Spleen (tissue), 7 donors: ENCODE measurements at regions not wholly inside any gene's neighbourhood (a gene's known extent, or its start where the extent isn't known, plus 50 kb on each side); places are given as distances from the start of the nearest gene placed in this dataset.

Experiments used
- CTCF ChIP-seq, 11 experiments: fragments of 200-600 bp in 7 of 11; fragments of 450-650 bp in 4 of 11; sonication (generic) in 4 of 11; IDR thresholded peaks in 8 of 11; conservative IDR thresholded peaks in 3 of 11; 1 replicate in 7 of 11; 2 replicates in 4 of 11; pipeline versions ENCODE4 v1.4.0 to v1.8.0; 2016 to 2021; ENCODE audit warnings: antibody characterized with exemption in 11 of 11, inconsistent platforms in 4 of 11, mild to moderate bottlenecking in 1 of 11
- POLR2A ChIP-seq, 3 donors: fragments of 450-650 bp; IDR thresholded peaks; one replicate each; pipeline ENCODE4 v1.5.1; 2017; ENCODE audit warnings: antibody characterized with exemption in 3 of 3, mild to moderate bottlenecking in 1 of 3
- POLR2AphosphoS5 ChIP-seq, 3 donors: sonication (generic); formaldehyde crosslinking; IDR thresholded peaks; one replicate each; pipeline ENCODE4 v1.5.1; 2017; ENCODE audit warnings: antibody characterized with exemption in 3 of 3
- donor health status: DM: no; HTN: no; CAD: no; lungs with moderate emphysema.
- donor health status: DM: no; HTN: no; CAD: no.
- donor health status: DM: no; HTN: no; CAD: no.

GRCh38 chr17:33508215-33508614 lies 215.1 kb upstream of the ASIC2 start:
- TF ChIP-seq CTCF (IDR thresholded peaks at IDR 0.05 in 8 of 11, conservative IDR thresholded peaks at IDR 0.05 in 3 of 11): no peak
- TF ChIP-seq POLR2AphosphoS5 (IDR thresholded peaks at IDR 0.05): no peak
- TF ChIP-seq POLR2A (IDR thresholded peaks at IDR 0.05): no peak
